HG02759 (cell line): ENCODE measurements at regions not wholly inside any gene's neighbourhood (a gene's known extent, or its start where the extent isn't known, plus 50 kb on each side); places are given as distances from the start of the nearest gene placed in this dataset.

Experiments used
- ATAC-seq: cut with Tn5 transposase; IDR thresholded peaks from one replicate; pipeline ENCODE4 v1.9.1; 2021; ENCODE audit warnings: mild to moderate bottlenecking, moderate library complexity; ENCODE audit not compliant: unreplicated experiment

GRCh38 chr1:170310014-170310405, 164.3 kb downstream of the NTMT2 start:
- no peak for ATAC-seq

- no peak for ATAC-seq
Measured at GRCh38 chr1:170310951-170311350, 165.2 kb downstream of the NTMT2 start.

- no peak for ATAC-seq
Measured at GRCh38 chr1:170313306-170313705, 167.5 kb downstream of the NTMT2 start.

- no peak for ATAC-seq
Measured at GRCh38 chr1:170316270-170316669, 170.5 kb downstream of the NTMT2 start.

- no peak for ATAC-seq
Measured at GRCh38 chr1:170318141-170318540, 172.4 kb downstream of the NTMT2 start.

- ATAC-seq = no peak
Measured at GRCh38 chr1:170318736-170319135, 173.0 kb downstream of the NTMT2 start.

GRCh38 chr1:170321113-170321512, 175.4 kb downstream of the NTMT2 start:
- ATAC-seq = no peak

- ATAC-seq = no peak
Measured at GRCh38 chr1:170326186-170326585, 180.4 kb downstream of the NTMT2 start.

- no peak for ATAC-seq
Measured at GRCh38 chr1:170332801-170333200, 187.0 kb downstream of the NTMT2 start.

- no peak for ATAC-seq
Measured at GRCh38 chr1:170337413-170337994, 191.7 kb downstream of the NTMT2 start.

GRCh38 chr1:170339534-170339933, 192.4 kb upstream of the GORAB start:
- ATAC-seq = no peak

- ATAC-seq = no peak
Measured at GRCh38 chr1:170340308-170340707, 191.7 kb upstream of the GORAB start.

- no peak for ATAC-seq
Measured at GRCh38 chr1:170351366-170351946, 180.5 kb upstream of the GORAB start.

- no peak for ATAC-seq
Measured at GRCh38 chr1:170354246-170354645, 177.7 kb upstream of the GORAB start.

GRCh38 chr1:170354690-170355089, 177.3 kb upstream of the GORAB start:
- ATAC-seq = no peak

GRCh38 chr1:170355267-170355801, 176.6 kb upstream of the GORAB start:
- ATAC-seq = no peak

- ATAC-seq = no peak
Measured at GRCh38 chr1:170356585-170356984, 175.4 kb upstream of the GORAB start.

- no peak for ATAC-seq
Measured at GRCh38 chr1:170357750-170358149, 174.2 kb upstream of the GORAB start.

GRCh38 chr1:170360601-170361000, 171.4 kb upstream of the GORAB start:
- no peak for ATAC-seq

GRCh38 chr1:170365331-170365730, 166.6 kb upstream of the GORAB start:
- no peak for ATAC-seq

- ATAC-seq = no peak
Measured at GRCh38 chr1:170366980-170367379, 165.0 kb upstream of the GORAB start.

- no peak for ATAC-seq
Measured at GRCh38 chr1:170367615-170368014, 164.4 kb upstream of the GORAB start.

- no peak for ATAC-seq
Measured at GRCh38 chr1:170369000-170369399, 163.0 kb upstream of the GORAB start.
